Right lobe of liver (tissue), 4 donors: ENCODE measurements at regions not wholly inside any gene's neighbourhood (a gene's known extent, or its start where the extent isn't known, plus 50 kb on each side); places are given as distances from the start of the nearest gene placed in this dataset.

Source experiments
- POLR2A ChIP-seq: fragments of 450-650 bp; IDR thresholded peaks from one replicate; pipeline ENCODE4 v1.6.1; 2017; ENCODE audit warnings: antibody characterized with exemption, mild to moderate bottlenecking
- TF ChIP-seq, protein P1 (sequence below), 4 donors: fragments of 200-600 bp in 3 of 4; fragments of 450-650 bp in 1 of 4; IDR thresholded peaks; one replicate each; pipeline versions ENCODE4 v1.5.1 to v1.8.0; 2016 to 2022; ENCODE audit warnings: antibody characterized with exemption in 4 of 4, mild to moderate bottlenecking in 2 of 4
- donor health status: DM: no; HTN: no; CAD: no.
- donor health status: DM: no; HTN: no; CAD: no.
- donor health status: DM: no; HTN: yes; CAD: no.

DNA sequence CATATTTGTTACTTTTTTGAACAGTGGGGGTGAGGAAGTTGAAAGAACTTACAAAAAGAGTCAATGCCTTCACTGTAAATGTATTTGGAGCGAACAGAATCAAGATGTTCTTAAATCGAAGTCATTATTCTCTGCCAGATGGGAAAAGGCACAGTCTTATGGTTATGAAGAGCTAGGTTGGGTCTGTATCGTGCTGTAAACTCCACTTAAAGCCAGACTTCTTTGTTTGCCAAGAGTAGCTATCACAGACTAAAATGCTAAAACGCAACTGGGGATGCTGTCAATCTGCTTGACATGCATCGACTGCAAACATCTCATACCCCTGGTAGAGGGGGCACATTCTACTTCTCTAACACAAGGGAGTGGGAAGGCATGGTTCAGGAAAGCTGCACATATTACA lies 160.4 kb downstream of the DACT1 start:
- TF ChIP-seq, protein P1, sequence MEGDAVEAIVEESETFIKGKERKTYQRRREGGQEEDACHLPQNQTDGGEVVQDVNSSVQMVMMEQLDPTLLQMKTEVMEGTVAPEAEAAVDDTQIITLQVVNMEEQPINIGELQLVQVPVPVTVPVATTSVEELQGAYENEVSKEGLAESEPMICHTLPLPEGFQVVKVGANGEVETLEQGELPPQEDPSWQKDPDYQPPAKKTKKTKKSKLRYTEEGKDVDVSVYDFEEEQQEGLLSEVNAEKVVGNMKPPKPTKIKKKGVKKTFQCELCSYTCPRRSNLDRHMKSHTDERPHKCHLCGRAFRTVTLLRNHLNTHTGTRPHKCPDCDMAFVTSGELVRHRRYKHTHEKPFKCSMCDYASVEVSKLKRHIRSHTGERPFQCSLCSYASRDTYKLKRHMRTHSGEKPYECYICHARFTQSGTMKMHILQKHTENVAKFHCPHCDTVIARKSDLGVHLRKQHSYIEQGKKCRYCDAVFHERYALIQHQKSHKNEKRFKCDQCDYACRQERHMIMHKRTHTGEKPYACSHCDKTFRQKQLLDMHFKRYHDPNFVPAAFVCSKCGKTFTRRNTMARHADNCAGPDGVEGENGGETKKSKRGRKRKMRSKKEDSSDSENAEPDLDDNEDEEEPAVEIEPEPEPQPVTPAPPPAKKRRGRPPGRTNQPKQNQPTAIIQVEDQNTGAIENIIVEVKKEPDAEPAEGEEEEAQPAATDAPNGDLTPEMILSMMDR (IDR thresholded peaks at IDR 0.05): no peak
- TF ChIP-seq POLR2A: no peak
